DND-41 (cell line): ENCODE measurements at regions not wholly inside any gene's neighbourhood (a gene's known extent, or its start where the extent isn't known, plus 50 kb on each side); places are given as distances from the start of the nearest gene placed in this dataset.

Source experiments
- ATAC-seq: fragments of 200-7000 bp; cut with Tn5 transposase; 3 replicates; pipeline ENCODE4 v1.9.1; 2021; ENCODE audit warnings: low read depth; ENCODE audit not compliant: insufficient read depth
- DNase-seq: peaks from one replicate; pipeline ENCODE4 v3.0.0-alpha.2; 2020
- H2AFZ ChIP-seq: 2 replicates; pipeline ENCODE4 v1.6.0; 2012; ENCODE audit warnings: low read depth, low read length
- H3K27ac ChIP-seq: 2 replicates; pipeline ENCODE4 v1.5.1; 2012; ENCODE audit warnings: low read length, inconsistent platforms
- H3K27me3 ChIP-seq: fragments of 200-600 bp; sonication (generic); 2 replicates; pipeline ENCODE4 v1.6.0; 2012; ENCODE audit warnings: low read length, mild to moderate bottlenecking, inconsistent platforms; ENCODE audit not compliant: insufficient read depth, poor library complexity
- H3K36me3 ChIP-seq: 2 replicates; pipeline ENCODE4 v1.5.1; 2012; ENCODE audit warnings: low read length, inconsistent platforms; ENCODE audit not compliant: insufficient read depth
- H3K4me1 ChIP-seq: 2 replicates; pipeline ENCODE4 v1.5.1; 2012; ENCODE audit warnings: mild to moderate bottlenecking, low read length; ENCODE audit not compliant: insufficient read depth
- H3K4me2 ChIP-seq: 2 replicates; pipeline ENCODE4 v1.6.0; 2012; ENCODE audit warnings: mild to moderate bottlenecking, moderate library complexity, low read length, inconsistent platforms; ENCODE audit not compliant: insufficient read depth
- H3K4me3 ChIP-seq, 2 experiments: fragments of 200-600 bp in 1 of 2; shearing (Covaris generic) in 1 of 2; 2 replicates each; pipeline ENCODE4 v1.5.1; 2012 to 2016; ENCODE audit warnings: inconsistent platforms in 2 of 2, low read length in 2 of 2, mild to moderate bottlenecking in 2 of 2, low read depth in 1 of 2, moderate library complexity in 1 of 2
- H3K79me2 ChIP-seq: 2 replicates; pipeline ENCODE4 v1.6.0; 2012; ENCODE audit warnings: low read length, inconsistent platforms; ENCODE audit not compliant: insufficient read depth
- H3K9ac ChIP-seq: 2 replicates; pipeline ENCODE4 v1.6.0; 2012; ENCODE audit warnings: low read depth, mild to moderate bottlenecking, inconsistent platforms, low read length, moderate library complexity
- H3K9me3 ChIP-seq: 2 replicates; pipeline ENCODE4 v1.5.1; 2012; ENCODE audit warnings: low read length, moderate library complexity, mild to moderate bottlenecking, inconsistent platforms; ENCODE audit not compliant: insufficient read depth, severe bottlenecking
- H4K20me1 ChIP-seq: 2 replicates; pipeline ENCODE4 v1.6.0; 2012; ENCODE audit warnings: low read length; ENCODE audit not compliant: insufficient read depth
- EZH2 ChIP-seq: IDR thresholded peaks from 3 replicates; pipeline ENCODE4 v1.6.1; 2012; ENCODE audit warnings: borderline replicate concordance, low read depth, mild to moderate bottlenecking, moderate library complexity, low read length, inconsistent platforms; ENCODE audit not compliant: severe bottlenecking
- TF ChIP-seq, protein P1 (sequence below): IDR thresholded peaks from 2 replicates; pipeline ENCODE4 v1.5.1; 2012; ENCODE audit warnings: borderline replicate concordance, low read length, moderate library complexity, mild to moderate bottlenecking; ENCODE audit not compliant: poor library complexity, severe bottlenecking; ENCODE audit errors: extremely low read depth

DNA sequence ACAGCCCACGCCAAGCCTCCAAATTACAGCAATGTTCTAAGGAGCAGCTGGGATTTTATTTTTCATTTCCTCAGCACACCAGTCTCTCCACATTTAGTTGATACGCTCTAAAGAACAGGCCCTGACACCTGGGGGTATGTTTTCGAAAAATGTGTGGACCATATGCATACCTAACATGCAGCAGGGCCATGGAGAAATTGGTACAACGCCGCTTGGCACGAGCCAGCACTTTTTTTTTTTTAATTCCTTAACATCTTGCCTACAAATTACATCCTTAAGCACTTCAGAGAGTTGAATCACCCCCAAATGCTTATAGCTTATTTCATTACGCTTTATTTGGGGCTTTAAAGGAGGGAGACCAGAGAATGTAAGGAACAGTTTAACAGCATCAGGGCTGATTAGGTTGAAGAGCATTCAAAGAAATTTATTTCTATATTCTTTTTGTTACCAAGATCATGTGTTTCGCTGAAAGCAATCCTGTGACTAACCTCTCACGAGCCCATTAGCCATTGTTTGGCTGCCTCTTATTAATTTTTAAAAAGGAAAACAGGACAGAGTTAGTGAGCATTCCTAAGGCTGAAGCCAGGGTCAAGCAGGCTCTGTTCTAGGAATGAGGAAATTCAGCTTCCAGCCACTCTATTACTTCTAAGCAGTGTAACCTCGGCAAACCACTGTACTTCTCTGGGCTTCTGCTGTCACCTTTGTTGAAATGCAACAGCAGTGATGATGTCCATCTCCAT lies 173.8 kb downstream of the ACTL7B start:
- Histone ChIP-seq H3K4me2 (no peak overlapping the region), H3K27me3 (no peaks in the 10 kb centered on the region), H3K4me3 (no peak overlapping the region), H2AFZ (no peak overlapping the region), H3K27ac (no peak overlapping the region), H3K4me1 (no peaks in the 10 kb centered on the region), H4K20me1 (no peaks in the 10 kb centered on the region), H3K9ac (no peak overlapping the region), H3K9me3 (no peaks in the 10 kb centered on the region), H3K79me2 (no peaks in the 10 kb centered on the region), H3K36me3 (no peaks in the 10 kb centered on the region)
- ATAC-seq, result no peak
- TF ChIP-seq, protein P1, sequence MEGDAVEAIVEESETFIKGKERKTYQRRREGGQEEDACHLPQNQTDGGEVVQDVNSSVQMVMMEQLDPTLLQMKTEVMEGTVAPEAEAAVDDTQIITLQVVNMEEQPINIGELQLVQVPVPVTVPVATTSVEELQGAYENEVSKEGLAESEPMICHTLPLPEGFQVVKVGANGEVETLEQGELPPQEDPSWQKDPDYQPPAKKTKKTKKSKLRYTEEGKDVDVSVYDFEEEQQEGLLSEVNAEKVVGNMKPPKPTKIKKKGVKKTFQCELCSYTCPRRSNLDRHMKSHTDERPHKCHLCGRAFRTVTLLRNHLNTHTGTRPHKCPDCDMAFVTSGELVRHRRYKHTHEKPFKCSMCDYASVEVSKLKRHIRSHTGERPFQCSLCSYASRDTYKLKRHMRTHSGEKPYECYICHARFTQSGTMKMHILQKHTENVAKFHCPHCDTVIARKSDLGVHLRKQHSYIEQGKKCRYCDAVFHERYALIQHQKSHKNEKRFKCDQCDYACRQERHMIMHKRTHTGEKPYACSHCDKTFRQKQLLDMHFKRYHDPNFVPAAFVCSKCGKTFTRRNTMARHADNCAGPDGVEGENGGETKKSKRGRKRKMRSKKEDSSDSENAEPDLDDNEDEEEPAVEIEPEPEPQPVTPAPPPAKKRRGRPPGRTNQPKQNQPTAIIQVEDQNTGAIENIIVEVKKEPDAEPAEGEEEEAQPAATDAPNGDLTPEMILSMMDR, result no peak
- TF ChIP-seq EZH2, result no peak
- no peak for DNase-seq

DNA sequence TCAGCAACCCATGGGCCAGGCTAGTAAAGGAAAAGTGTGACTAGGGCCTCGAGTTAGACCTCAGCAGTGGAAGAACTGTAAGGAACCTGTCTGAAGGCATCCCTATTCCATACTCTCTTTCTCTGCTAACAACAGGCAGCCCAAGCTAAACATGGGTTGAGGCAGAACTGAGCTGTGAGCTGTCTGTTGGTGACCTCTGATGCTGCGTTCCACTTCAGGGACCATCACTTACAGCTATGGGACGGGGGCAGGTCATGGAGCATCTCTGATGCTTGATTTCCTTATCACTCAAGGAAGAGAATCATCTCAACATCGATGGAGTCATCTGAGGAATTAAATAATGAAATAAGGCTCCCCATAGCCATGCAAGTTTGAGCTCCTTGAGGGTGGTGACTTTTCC lies 174.8 kb downstream of the ACTL7B start:
- TF ChIP-seq EZH2, result no peak
- TF ChIP-seq, protein P1, result no peak

DNA sequence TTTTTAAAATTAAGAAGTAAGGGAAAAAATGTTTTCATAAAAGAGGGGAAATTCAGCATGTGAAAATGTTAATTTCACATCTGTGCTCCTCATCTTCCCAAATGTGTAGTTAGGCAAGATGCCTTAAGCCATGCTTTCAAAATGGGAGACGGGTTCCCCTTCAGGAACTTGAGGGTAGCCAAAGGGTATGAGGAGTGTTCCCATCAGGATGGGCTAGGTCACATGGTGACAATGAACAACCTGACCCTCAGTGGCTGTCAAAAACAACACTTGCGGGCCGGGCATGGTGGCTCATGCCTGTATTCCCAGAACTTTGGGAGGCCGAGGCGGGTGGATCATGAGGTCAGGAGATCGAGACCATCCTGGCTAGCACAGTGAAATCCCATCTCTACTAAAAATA lies 178.0 kb downstream of the ACTL7B start:
- no peaks in the 10 kb centered on the region for H3K27me3 ChIP-seq
- H2AFZ ChIP-seq, result no peak overlapping the region
- H3K27ac ChIP-seq, result no peak overlapping the region
- H3K9me3 ChIP-seq, result no peaks in the 10 kb centered on the region
- no peaks in the 10 kb centered on the region for H3K36me3 ChIP-seq
- ATAC-seq (no peak), DNase-seq (no peak)
- H4K20me1 ChIP-seq, result no peaks in the 10 kb centered on the region
- no peak overlapping the region for H3K4me3 ChIP-seq
- H3K79me2 ChIP-seq, result no peaks in the 10 kb centered on the region
- H3K9ac ChIP-seq, result no peak overlapping the region
- H3K4me1 ChIP-seq, result no peaks in the 10 kb centered on the region
- H3K4me2 ChIP-seq, result no peak overlapping the region
- TF ChIP-seq, protein P1, result no peak
- no peak for TF ChIP-seq EZH2

More for the DNA sequence above, 174.8 kb downstream of the ACTL7B start:
- Histone ChIP-seq H3K9me3 (no peaks in the 10 kb centered on the region), H3K4me1 (no peaks in the 10 kb centered on the region), H4K20me1 (no peaks in the 10 kb centered on the region), H3K36me3 (no peaks in the 10 kb centered on the region), H3K27ac (no peak overlapping the region), H3K9ac (no peak overlapping the region), H3K4me3 (no peak overlapping the region), H3K79me2 (no peaks in the 10 kb centered on the region), H3K27me3 (no peaks in the 10 kb centered on the region), H2AFZ (no peak overlapping the region), H3K4me2 (no peak overlapping the region)
- ATAC-seq (no peak), DNase-seq (no peak)
